Inferior parietal cortex (tissue), 1 donor: ENCODE measurements at regions not wholly inside any gene's neighbourhood (a gene's known extent, or its start where the extent isn't known, plus 50 kb on each side); places are given as distances from the start of the nearest gene placed in this dataset.
"Not testable (repeated sequence)": the region's sequence is repeated elsewhere in the genome, so short reads cannot be mapped to it uniquely, and the experiment has no call there.

Experiments
- DNase-seq: peaks from one replicate; pipeline ENCODE4 v3.0.0-alpha.2; 2016; ENCODE audit errors: extremely low spot score

DNA sequence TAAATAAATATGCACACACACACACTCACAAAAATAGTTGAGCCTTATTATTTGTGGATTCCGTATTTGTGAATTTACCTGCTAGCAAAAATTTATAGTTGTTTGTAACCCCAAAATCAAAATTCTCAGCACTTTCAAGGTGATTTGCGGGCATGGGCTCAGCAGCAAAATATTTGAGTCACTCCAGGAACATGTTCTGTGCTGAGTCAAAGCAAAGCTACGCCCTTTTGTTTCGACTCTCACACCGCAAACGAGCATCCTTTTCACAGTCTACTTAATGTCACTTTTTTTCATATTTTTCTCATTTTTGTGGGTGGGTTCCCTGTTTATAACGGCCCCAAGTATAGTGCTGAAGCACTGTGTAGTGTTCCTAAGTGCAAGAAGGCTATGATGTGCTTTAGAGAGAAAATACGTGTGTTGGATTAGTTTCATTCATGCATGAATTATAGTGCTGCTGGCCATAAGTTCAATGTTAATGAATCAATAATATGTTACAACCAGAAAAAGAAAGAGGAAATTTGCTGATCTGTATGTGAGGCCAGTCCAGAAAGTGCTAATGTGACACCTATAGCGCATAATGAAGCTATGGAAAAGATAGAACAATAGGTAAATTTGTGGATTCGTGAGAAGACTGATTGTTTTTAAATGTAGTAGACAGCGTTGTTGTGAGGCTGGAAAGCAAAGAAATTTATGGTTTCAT is 723.2 kb upstream of the AGA start:
- DNase-seq: no peak

DNA sequence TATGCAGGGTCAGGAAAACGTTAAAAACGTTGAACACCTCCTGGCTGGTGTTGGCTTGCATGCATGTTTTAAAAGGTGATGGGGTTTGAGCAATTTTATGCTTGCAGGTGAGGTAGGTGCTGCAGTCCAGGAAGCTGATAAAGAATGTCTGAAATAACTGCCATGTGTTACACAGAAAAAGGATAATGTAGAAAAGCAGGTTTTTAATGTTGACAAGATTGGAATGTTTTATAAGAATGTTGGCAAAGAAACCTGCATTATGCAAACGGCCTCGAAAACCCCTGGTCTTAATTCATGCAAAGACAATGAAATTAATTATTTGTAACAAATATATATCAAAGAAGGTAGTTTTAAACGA is 723.7 kb upstream of the AGA start:
- DNase-seq: no peak

DNA sequence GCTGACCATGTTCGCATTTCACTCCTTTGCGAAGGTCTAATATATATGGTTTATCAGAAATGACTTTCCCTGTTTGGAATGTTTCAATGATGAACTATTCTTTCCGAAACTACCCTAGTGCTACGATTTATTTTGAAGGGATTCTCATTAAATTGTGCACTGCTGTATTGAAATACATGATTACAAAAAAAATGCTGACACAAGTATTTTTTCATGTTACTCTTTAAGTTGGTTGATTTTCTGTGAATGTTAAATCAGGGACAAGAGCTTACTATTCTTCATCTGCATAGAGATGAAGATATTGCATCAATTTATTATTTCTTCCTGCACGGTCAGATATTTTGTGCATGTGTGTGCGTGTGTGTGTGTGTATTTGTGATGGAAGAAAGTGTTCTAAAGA is 731.5 kb upstream of the AGA start:
- DNase-seq: no peak

DNA sequence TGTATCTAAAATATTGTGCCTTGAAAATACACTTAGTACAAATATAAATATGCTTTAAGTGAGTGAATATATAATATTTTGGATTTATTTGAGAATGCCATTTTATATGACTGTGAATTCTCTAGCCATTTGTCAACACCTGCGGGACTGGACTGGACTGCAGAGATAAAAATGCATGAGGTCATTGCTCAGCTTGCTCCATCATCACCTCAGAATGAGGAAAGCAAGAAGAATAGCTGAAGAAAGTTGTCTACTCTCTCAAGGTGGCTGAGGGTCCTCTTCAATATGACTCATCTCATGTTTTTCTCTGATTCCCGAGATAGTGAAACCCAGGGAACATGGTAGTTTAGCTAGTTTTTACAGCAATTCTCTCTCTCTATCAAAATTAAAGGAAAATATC is 732.5 kb upstream of the AGA start:
- no peak for DNase-seq

DNA sequence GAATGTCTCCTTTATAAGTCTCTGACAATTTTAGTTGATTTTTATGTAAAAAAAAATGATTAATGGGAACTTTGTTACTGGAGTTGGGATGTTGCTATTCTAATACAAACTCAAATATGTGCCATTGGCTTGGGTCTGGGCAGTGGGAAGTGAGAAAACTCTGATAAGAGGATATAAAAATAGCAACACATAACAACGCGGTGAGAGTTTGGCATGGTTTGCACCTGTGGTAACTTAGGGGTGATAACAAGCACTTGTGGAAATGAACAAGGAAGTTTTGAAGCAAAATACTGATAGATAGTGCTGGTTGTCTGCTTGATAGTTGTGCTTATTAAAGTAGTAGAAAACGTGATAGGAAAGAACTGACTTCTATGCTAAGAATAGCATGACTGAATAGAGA is 743.3 kb upstream of the AGA start:
- no peak for DNase-seq

DNA sequence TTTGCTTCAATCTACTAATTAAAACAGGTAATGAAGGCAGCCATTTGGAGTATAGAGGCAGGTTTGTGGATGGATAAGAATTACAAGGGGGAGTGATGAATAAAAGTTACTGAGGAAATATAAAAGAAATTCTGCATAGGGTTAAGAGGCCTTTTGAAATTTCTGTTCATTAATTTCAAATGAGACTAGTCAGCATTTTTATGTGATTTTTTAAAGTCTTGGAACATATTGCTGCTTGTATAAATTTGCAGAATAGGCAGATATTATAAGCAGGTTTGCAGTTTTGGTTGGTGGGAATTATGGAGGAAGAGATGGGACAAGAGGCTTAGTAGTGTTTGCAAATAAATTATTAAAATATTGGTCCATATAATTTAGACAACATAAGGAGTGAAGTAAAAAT is 750.4 kb upstream of the AGA start:
- no peak for DNase-seq

DNA sequence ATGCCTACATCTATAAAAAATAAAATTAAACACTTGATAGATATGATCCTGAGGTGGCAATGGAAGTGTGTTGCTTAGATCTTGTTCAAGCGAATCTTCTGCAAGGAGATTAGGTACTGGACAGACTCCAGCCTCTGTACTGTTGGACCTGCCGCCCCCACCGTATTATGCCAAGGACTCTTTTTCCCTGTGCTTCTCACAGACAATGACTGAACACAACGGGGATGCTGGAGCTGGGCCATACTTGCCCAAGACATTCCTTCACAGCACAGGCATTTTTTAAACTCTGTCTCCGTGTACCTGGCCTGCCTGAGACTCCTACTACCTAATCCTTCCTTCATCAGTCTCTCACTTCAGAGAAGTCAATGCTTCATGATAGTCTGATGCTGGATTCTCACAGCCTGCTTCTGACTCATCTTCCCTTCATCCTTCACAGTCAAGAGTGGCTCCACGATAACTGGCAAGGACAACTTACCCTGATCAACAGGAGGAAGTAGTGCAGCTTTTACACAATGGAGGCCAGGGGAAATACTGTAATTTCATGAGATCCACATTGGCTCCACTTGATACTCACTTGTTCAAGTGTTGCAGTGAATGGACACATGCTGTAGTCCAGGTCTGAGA is 754.6 kb upstream of the AGA start:
- no peak for DNase-seq

DNA sequence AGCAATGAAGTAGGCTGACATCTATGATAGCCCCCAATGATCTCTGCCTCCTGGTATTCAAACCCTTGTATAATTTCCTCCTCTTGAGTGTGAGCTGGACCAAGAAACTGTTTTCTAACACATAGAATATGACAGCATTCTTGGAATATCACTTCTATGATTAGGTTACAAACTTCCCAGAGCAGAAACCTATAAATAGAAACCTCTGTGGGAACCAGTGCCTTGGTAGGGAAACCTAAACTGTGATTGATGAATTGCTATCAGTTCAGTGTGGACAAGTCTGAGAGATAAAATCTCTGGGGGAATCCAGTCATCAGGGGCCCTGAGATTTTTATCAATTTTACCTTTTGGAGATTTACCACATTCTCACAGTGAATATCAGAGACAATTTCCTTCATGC is 756.5 kb upstream of the AGA start:
- no peak for DNase-seq

DNA sequence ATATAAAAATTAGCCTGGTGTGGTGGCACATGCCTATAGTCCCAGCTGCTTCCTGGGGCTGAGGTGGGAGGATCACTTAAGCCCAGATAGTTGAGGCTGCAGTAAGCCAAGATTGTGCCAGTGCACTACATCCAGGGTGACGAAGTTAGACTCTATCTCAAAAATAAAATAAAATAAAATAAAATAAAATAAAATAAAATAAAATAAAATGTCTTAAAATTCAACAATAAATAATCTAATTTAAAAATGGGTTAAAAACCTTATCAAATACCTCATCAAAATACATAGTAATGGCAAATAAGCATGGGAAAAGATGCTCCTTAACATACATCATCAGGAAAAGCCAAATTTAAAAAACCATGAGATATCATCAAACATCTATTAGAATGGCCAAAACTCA is 760.2 kb upstream of the AGA start:
- DNase-seq: no peak

DNA sequence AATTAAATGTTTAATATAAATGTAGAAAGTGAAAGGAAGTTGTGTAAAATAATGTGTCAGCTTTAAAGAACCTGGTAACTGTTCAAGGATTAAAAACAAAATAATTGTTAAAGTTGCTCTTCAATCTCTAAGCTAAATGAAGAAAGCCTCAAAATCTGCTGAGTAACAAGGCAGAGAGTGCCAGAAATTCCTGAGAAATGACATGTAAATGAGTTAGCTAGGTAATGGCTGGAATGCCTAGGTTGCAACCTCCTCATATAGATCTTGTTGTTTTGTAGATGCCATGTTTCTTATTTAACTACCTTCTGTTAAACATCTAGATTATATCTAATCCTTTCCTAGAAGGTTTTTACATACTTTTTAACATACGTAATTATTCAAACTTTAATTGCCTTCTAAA is 763.6 kb upstream of the AGA start:
- DNase-seq: no peak

DNA sequence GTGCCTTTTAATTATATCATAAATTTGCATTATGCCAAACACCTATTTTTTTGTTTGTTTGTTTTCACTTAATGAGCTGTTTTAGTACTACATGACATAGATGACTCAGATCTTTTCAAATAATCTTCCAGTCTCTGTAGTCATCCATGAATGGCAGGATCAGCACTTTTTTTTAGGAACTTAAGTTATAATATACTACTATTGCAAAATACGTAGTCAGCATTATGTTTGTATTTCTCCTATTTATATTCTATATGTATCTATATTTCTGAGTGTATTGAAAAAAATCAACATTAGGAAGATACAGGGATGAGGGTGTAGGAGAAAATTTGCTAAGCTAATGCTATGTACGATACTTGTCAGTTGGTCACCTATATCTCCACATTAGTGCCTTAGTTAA is 773.1 kb upstream of the AGA start:
- no peak for DNase-seq

DNA sequence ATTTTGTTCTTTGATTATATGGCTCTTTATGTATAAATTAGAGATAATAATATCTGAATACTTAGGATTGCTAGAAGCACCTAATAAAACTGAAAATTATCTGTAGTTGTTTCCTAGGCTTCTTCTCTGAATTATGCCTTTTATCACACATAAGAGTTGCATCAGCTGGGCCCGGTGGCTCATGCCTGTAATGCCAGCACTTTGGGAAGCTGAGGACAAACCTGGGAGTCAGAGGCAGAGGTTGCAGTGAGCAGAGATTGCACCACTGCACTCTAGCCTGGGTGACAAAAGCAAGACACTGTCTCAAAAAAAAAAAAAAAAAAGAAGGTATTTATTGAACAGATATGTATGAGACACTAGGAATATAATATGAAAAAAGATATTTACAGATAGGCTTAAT is 773.5 kb upstream of the AGA start:
- DNase-seq: no peak

DNA sequence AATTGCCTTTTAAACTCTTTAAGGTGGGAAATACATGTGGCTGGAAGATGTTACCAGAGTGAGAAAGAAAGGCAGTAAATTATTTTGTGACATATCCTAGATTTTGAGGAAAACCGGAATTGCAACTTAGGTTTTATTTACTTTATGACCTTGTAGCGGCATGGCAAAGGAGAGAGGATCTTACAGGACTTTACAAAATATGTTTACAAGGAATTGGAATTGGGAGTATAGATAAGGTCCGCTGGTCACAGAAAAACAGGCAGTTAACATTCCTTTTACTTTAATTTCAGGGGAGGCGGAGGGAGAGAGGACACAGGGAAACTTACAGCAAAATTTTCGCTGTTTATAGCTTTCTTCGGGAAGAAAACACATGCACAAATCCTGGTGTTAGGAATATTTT is 784.2 kb upstream of the AGA start:
- not testable (repeated sequence) for DNase-seq

DNA sequence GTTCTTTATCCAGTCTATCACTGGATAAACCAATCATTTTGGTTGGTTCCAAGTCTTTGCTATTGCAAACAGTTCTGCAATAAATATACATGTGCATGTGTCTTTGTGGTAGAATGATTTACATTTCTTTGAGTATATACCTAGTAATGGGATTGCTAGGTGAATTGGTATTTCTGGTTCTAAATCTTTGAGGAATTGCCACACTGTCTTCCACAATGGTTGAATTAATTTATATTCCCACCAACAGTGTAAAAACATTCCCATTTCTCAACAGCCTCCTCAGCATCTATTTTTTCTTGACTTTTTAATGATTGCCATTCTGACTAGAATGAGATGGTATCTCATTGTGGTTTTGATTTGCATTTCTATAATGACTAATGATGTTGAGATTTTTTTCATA is 791.7 kb upstream of the AGA start:
- DNase-seq: no peak

DNA sequence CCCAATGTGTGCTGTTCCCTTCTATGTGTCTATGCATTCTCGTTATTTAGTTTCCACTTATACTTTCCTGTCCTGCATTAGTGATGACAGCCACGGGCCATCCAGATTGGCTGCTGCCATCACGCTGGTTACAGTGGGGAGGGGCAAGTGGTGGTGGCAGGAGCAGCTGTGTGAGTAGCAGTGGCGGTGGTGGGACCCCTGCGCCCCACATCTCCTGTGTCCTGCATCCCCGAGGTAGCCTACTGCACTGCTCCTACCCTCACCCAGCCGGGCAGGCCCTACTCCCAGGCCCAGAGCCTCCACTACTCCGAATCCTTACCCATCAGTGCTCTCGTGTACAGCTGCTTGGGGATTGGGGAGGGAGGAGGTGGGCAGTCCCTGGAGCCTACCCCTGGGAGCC is 798.7 kb upstream of the AGA start:
- no peak for DNase-seq

DNA sequence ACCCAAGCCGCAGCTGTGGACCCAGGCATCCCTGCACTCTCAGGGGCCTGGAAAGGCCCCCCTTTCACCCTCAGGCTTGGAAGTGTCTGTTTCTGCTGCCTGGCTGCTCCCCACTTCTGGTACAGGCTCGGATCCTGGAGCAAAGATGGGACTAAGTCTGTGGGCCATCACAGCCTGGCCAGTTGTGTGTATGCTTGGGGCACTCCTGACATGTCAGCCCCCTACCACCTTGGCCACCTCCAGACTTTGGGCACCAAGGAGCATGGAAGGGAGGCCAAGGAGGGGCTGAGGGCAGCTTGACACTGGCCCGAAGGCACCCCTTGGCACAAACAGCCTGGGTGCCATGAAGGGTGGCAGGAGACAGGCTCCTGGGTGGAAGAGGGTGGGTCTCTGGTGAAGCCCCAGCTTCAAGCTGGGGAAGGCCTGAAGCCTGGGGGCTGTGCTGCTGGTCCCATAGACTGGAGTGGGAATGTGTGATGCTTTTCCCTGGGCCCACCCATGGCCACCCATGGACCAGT is 799.4 kb upstream of the AGA start:
- no peak for DNase-seq

DNA sequence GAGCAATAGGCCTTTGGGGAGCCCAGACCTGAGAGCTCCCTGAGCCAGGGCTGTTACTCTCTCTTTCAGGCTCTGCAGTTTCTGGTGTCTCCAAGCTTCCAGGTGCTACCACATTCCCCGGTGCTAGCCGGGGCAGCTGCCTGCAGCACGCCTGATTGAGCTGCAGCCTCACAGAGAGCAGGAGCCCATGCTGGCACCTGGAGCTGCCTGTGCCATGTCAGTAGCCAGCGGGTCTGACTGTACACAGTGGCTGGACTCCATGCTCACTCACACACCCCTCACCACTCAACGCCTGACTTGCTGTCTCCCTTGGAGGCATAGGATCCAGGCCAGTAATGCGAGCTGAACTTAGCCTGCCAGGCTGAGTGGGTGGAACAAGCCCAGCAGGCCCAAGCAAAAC is 800.4 kb upstream of the AGA start:
- DNase-seq: no peak

DNA sequence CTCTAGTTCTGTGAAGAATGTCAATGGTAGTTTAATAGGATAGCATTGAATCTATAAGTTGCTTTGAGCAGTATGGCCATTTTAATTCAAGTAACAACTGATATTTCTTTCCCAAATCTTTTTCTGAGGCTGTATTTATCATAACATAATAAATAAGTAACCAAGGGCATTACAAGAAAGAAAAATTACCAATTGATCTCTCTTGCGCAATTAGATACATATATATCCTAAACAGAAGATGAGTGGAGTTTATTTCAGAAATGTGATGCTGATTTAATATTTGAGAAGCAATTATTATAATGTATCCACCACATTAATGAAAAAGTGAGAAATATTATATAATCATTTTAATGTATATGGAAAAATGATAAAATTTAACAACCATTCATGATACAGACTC is 802.5 kb upstream of the AGA start:
- no peak for DNase-seq

DNA sequence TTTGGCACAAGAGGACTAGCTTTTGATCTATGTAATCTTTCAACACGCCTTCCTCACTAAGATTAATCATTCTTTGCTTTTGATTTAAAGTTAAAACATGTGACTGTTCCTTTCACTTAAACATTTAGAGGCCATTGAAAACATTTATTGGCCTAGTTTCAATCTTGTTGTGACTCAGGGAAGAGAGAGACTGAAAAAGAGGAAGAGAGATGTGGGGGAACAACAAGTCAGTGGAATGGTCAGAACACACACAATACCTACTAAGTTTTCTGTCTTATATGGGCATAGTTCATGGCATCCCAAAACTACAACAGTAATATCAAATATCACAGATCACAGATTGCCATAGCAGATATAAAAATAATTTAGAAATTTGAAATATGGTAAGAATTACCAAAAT is 812.9 kb upstream of the AGA start:
- DNase-seq: no peak

DNA sequence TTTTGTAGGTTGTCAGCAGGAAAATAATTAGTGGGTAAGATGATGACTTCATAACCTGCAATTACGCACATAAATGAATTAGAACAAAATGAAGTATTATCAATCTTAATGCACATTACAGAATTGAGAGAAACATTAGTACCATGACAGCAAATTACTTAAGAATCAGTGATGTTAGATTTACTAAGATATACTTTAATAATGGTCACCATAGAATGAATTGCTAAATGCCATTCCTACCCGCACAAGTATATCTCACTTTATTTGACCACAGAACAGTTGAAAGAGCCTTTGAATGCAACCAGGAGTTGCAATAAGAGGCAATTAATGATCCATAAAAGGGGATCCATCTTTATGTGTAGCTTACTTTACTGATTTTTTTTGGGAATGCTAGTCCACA is 816.4 kb upstream of the AGA start:
- DNase-seq: no peak

DNA sequence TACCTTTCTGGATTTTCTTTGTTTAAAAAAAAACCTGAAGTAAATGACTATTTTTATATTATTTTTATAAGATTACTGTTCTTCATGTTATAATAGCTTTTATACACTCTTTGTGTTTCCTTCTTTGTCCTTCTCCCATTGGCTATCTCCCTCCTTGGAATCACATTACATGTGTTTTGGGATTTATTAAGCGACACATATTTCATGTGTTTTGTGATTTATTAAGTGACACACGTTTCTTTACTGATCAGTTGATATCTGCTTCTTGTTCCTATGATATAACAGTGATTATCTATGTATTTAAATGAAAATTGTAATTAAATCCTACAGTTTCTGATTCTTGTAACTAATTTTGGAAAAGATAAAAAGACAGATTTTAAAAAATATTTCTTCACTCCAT is 817.3 kb upstream of the AGA start:
- DNase-seq: no peak

DNA sequence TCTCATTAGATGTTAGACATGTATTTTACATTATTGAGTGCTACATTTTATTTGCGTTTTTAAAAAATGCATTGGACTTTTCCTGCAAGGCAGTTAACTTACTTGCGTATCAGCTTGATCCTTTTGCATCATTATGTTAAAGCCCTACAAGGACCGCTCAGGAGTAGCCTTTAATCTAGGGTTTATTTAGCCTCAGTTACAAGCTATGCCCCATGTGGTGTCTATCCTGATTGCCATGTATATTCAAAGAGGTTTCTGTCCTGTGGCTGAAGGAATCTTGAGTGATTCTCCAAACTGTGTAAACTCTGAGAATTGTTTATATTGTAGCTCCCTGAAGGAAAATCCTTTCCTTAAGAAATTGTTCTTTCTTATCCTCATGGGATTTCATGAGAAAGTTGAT is 821.8 kb upstream of the AGA start:
- DNase-seq: no peak

DNA sequence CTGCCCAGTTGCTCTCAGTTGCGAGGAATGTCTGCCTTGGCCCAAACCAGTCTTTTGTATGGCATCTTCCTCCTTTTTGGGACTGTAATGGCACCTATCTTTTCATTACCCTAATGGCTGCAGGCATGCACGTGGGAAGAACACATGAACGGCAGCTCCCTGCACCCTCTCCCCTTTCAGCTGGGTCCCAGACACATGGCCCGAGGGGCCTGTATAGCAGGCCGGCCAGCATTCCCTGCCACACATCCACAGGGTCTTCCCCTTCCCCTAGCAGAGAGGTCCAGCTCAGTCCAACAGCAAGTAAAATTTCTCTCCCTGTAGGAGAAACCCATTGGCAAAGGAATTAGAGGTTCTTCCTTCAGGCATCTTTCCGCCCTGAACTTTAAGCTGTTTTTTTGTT is 829.1 kb upstream of the AGA start:
- DNase-seq: no peak

DNA sequence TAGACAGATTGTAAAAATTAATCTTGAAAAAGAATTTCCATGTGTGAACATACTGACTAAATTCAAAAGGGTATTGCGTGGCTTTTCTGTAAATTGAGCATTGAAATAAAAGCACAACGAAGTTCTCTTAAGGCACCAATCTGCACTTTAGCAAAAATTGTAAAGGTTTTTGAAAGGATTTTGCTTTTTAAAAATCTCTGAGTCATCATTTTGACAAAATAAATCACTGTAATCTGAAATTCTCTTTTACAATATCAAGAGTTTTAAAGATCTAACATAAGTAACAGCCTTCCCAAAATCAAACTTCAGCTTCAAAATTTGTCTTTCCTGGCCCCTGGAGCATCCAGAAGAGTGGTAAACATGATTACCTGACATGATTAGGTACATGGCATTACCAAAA is 830.9 kb upstream of the AGA start:
- no peak for DNase-seq
